ENCODE measurements at regions not wholly inside any gene's neighbourhood (a gene's known extent, or its start where the extent isn't known, plus 50 kb on each side); places are given as distances from the start of the nearest gene placed in this dataset.

DNA sequence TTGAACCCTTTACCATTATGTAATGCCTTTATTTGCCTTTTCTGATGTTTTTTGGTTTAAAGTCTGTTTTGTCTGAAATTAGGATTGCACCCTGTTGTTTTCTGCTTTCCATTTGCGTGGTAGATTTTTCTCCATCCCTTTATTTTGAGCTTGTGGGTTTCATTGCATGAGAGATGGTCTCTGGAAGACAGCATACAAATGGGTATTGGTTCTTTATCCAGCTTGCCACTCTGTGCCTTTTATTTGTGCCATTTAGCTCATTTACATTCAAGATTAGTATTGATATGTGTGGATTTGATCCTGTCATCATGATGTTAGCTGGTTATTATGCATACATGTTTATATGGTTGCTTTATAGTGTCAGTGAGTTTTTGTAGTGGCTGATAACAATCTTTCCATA, 318.7 kb upstream of the PPP2R3A start:
- TF ChIP-seq, protein P1, sequence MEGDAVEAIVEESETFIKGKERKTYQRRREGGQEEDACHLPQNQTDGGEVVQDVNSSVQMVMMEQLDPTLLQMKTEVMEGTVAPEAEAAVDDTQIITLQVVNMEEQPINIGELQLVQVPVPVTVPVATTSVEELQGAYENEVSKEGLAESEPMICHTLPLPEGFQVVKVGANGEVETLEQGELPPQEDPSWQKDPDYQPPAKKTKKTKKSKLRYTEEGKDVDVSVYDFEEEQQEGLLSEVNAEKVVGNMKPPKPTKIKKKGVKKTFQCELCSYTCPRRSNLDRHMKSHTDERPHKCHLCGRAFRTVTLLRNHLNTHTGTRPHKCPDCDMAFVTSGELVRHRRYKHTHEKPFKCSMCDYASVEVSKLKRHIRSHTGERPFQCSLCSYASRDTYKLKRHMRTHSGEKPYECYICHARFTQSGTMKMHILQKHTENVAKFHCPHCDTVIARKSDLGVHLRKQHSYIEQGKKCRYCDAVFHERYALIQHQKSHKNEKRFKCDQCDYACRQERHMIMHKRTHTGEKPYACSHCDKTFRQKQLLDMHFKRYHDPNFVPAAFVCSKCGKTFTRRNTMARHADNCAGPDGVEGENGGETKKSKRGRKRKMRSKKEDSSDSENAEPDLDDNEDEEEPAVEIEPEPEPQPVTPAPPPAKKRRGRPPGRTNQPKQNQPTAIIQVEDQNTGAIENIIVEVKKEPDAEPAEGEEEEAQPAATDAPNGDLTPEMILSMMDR (conservative IDR thresholded peaks at IDR 0.05; ENCODE audit: low read length): no peak
- no peak for TF ChIP-seq EZH2phosphoT487 (IDR thresholded peaks at IDR 0.05; ENCODE audit: borderline replicate concordance)

Measured in Loucy (cell line).